Spleen (tissue), 7 donors: ENCODE measurements at regions not wholly inside any gene's neighbourhood (a gene's known extent, or its start where the extent isn't known, plus 50 kb on each side); places are given as distances from the start of the nearest gene placed in this dataset.
"Not testable (repeated sequence)": the region's sequence is repeated elsewhere in the genome, so short reads cannot be mapped to it uniquely, and the experiment has no call there.

Experiments used
- CTCF ChIP-seq, 11 experiments: fragments of 200-600 bp in 7 of 11; fragments of 450-650 bp in 4 of 11; sonication (generic) in 4 of 11; IDR thresholded peaks in 8 of 11; conservative IDR thresholded peaks in 3 of 11; 1 replicate in 7 of 11; 2 replicates in 4 of 11; pipeline versions ENCODE4 v1.4.0 to v1.8.0; 2016 to 2021; ENCODE audit warnings: antibody characterized with exemption in 11 of 11, inconsistent platforms in 4 of 11, mild to moderate bottlenecking in 1 of 11
- POLR2A ChIP-seq, 3 donors: fragments of 450-650 bp; IDR thresholded peaks; one replicate each; pipeline ENCODE4 v1.5.1; 2017; ENCODE audit warnings: antibody characterized with exemption in 3 of 3, mild to moderate bottlenecking in 1 of 3
- POLR2AphosphoS5 ChIP-seq, 3 donors: sonication (generic); formaldehyde crosslinking; IDR thresholded peaks; one replicate each; pipeline ENCODE4 v1.5.1; 2017; ENCODE audit warnings: antibody characterized with exemption in 3 of 3
- donor health status: DM: no; HTN: no; CAD: no; lungs with moderate emphysema.
- donor health status: DM: no; HTN: no; CAD: no.
- donor health status: DM: no; HTN: no; CAD: no.

GRCh38 chr6:170738263-170738662 lies 153.8 kb upstream of the PDCD2 start:
- TF ChIP-seq POLR2AphosphoS5 (IDR thresholded peaks at IDR 0.05); POLR2A (IDR thresholded peaks at IDR 0.05); CTCF (IDR thresholded peaks at IDR 0.05 in 8 of 11, conservative IDR thresholded peaks at IDR 0.05 in 3 of 11): not testable (repeated sequence)
